ENCODE measurements at regions not wholly inside any gene's neighbourhood (a gene's known extent, or its start where the extent isn't known, plus 50 kb on each side); places are given as distances from the start of the nearest gene placed in this dataset.

DNA sequence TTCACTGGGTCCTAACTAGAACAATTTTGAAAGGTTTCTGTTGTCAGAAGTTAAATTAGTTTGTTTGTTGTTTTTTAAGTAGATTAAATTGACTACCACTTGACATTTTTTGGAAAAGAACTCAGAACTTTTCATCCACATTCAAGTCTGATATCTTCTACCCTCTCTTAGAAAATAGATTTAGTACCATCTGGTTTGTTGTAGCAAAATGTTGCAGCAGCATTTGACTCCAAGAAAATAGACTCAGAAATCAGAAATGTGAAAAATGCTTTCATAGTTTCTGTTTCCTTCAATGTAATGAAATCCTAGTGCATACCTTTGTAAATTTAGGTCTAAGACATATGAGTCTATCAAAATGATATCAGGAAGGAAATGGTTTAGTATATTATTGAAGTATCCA, 256.3 kb upstream of the CLEC14A start:
- Histone ChIP-seq H3K4me2 (ENCODE audit: unreplicated experiment) (no peak overlapping the region), H3F3A (ENCODE audit: insufficient read depth) (peaks cover 5% of the 10 kb centered on the region), H3K9me3 (ENCODE audit: low read depth) (no peaks in the 10 kb centered on the region), H2AFZ (peak overlapping the region; percentile 6; the same call in 1 of the 2 replicates), H3K9ac (no peak overlapping the region), H3K27ac (no peak overlapping the region), H3K4me1 (ENCODE audit: insufficient read depth) (peaks cover 16% of the 10 kb centered on the region; the same call in 1 of the 2 replicates), H3K9me2 (ENCODE audit: insufficient read depth) (peaks cover 4% of the 10 kb centered on the region; the same call in 1 of the 2 replicates), H4K20me1 (ENCODE audit: insufficient read depth) (no peaks in the 10 kb centered on the region), H3K27me3 (replicated peaks; ENCODE audit: insufficient read depth) (no peaks in the 10 kb centered on the region), H3K79me2 (ENCODE audit: insufficient read depth) (no peaks in the 10 kb centered on the region), H3K4me3 (no peak overlapping the region), H3K36me3 (ENCODE audit: low read depth) (no peaks in the 10 kb centered on the region)
- TF ChIP-seq EZH2 (IDR thresholded peaks at IDR 0.05; ENCODE audit: insufficient read depth, poor library complexity, severe bottlenecking) (no peak), EZH2phosphoT487 (IDR thresholded peaks at IDR 0.05; ENCODE audit: insufficient read depth, low read depth) (no peak)
- no peak for DNase-seq
- in situ Hi-C loops (cut with MboI): no loop called here

DNA sequence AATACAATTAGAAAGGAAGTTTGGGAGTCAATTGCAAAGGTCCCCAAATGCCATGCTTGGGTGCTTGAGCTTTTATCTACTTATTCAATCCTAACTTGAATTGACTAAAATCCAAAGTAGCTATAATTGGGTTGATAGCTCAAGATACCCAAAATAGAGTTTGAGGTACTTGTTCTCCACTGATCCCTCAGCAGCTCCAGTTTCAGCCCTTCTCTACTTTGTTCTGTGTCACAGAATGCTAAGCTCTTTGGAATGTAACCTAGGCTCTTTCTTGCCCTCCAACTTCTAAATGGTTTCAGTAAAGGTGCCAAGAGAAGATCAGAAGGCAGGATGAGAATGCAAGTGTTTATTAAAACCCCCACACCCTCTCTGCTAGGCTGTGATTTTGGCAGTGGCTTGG, 251.4 kb upstream of the CLEC14A start:
- no peak overlapping the region for H3K27ac ChIP-seq
- no peaks in the 10 kb centered on the region for H4K20me1 ChIP-seq (ENCODE audit: insufficient read depth)
- peaks cover 26% of the 10 kb centered on the region for H3K4me1 ChIP-seq (ENCODE audit: insufficient read depth)
- H3K4me3 ChIP-seq: no peak overlapping the region
- no peak for DNase-seq
- no peak overlapping the region for H3K4me2 ChIP-seq (ENCODE audit: unreplicated experiment)
- peaks cover 3% of the 10 kb centered on the region for H3F3A ChIP-seq (ENCODE audit: insufficient read depth)
- H3K9me3 ChIP-seq (ENCODE audit: low read depth): no peaks in the 10 kb centered on the region
- H3K27me3 ChIP-seq (replicated peaks; ENCODE audit: insufficient read depth): no peaks in the 10 kb centered on the region
- H3K9me2 ChIP-seq (ENCODE audit: insufficient read depth): peaks cover 4% of the 10 kb centered on the region; the same call in 1 of the 2 replicates
- in situ Hi-C loops (cut with MboI): no loop called here
- H3K36me3 ChIP-seq (ENCODE audit: low read depth): no peaks in the 10 kb centered on the region
- no peaks in the 10 kb centered on the region for H3K79me2 ChIP-seq (ENCODE audit: insufficient read depth)
- no peak for TF ChIP-seq EZH2 (IDR thresholded peaks at IDR 0.05; ENCODE audit: insufficient read depth, poor library complexity, severe bottlenecking)
- no peak for TF ChIP-seq EZH2phosphoT487 (IDR thresholded peaks at IDR 0.05; ENCODE audit: insufficient read depth, low read depth)
- no peak overlapping the region; the same call in 1 of the 2 replicates for H2AFZ ChIP-seq
- no peak overlapping the region for H3K9ac ChIP-seq

DNA sequence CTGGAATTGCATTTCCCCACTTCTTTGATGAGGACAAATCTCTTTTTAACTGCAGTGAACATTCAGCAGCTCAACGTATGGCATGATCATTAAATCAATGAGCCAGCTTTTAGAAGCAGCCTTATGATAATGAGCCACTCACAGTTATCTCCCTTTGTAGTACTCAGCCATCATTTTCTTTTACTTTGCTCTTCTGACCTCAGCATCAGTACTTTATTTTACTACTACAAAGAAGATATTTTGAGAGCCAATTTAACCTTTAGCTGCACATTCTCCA, 250.0 kb upstream of the CLEC14A start:
- TF ChIP-seq EZH2 (IDR thresholded peaks at IDR 0.05; ENCODE audit: insufficient read depth, poor library complexity, severe bottlenecking) (no peak), EZH2phosphoT487 (IDR thresholded peaks at IDR 0.05; ENCODE audit: insufficient read depth, low read depth) (no peak)
- Histone ChIP-seq H3K9ac (no peak overlapping the region), H3K36me3 (ENCODE audit: low read depth) (no peaks in the 10 kb centered on the region), H3K79me2 (ENCODE audit: insufficient read depth) (no peaks in the 10 kb centered on the region), H3F3A (ENCODE audit: insufficient read depth) (no peaks in the 10 kb centered on the region), H2AFZ (0 out of 2 replicates have a peak overlapping the region, but pooled peaks have one; percentile 11), H3K4me1 (ENCODE audit: insufficient read depth) (peaks cover 24% of the 10 kb centered on the region), H3K4me3 (no peak overlapping the region), H3K27me3 (replicated peaks; ENCODE audit: insufficient read depth) (no peaks in the 10 kb centered on the region), H3K9me2 (ENCODE audit: insufficient read depth) (peaks cover 4% of the 10 kb centered on the region; the same call in 1 of the 2 replicates), H4K20me1 (ENCODE audit: insufficient read depth) (no peaks in the 10 kb centered on the region), H3K27ac (no peak overlapping the region), H3K4me2 (ENCODE audit: unreplicated experiment) (no peak overlapping the region), H3K9me3 (ENCODE audit: low read depth) (no peaks in the 10 kb centered on the region)
- WGBS, 2 experiments (ENCODE audit: low coverage in 1 of 2, low lambda C conversion rate in 2 of 2, missing lambda C conversion rate in 2 of 2): 24 to 50% methylated on average over 1 of the region's 1 CpG
- in situ Hi-C loops (cut with MboI): no loop called here
- no peak for DNase-seq

DNA sequence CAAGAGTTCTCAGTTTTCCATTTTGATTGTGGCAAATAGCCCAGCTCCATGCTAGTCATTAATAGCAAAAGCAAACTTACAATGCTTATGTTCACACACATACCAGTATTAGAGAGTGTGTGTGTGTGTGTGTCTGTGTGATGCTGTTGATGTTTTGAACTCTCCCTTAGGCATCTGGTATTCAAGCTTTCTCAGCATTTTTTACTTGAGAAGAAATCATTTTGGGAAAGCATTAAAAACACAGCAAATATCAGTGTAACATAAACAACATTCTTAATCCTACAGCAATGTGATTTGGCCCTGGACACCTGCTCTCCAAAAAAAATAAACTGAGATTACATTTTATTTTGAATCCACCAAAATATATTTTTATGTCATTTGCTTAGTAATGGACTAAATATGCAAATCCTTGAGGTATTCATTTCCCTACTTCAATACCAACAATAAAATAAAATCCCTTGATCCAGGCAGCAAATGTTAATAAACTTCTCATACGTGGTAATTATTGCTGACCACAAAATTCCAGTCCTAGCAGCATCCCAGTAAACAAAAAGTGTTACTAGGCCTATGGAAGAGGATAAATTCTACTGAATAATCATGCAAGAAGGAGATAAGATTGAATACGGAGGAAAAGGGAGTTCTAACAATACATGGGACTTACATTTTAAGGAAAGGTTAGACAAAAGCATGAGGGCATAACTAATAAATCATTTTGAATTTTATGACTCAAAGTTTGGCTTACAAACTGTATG, 249.5 kb upstream of the CLEC14A start:
- Histone ChIP-seq H3K9ac (no peak overlapping the region), H3K27me3 (replicated peaks; ENCODE audit: insufficient read depth) (no peaks in the 10 kb centered on the region), H3K4me3 (no peak overlapping the region), H3K4me1 (ENCODE audit: insufficient read depth) (peaks cover 24% of the 10 kb centered on the region), H3K4me2 (ENCODE audit: unreplicated experiment) (no peak overlapping the region), H3K9me3 (ENCODE audit: low read depth) (no peaks in the 10 kb centered on the region), H2AFZ (0 out of 2 replicates have a peak overlapping the region, but pooled peaks have one; percentile 11), H3K27ac (no peak overlapping the region), H3K36me3 (ENCODE audit: low read depth) (no peaks in the 10 kb centered on the region), H4K20me1 (ENCODE audit: insufficient read depth) (no peaks in the 10 kb centered on the region), H3F3A (ENCODE audit: insufficient read depth) (no peaks in the 10 kb centered on the region), H3K79me2 (ENCODE audit: insufficient read depth) (no peaks in the 10 kb centered on the region), H3K9me2 (ENCODE audit: insufficient read depth) (peaks cover 1% of the 10 kb centered on the region; the same call in 1 of the 2 replicates)
- in situ Hi-C loops (cut with MboI): no loop called here
- DNase-seq: no peak
- TF ChIP-seq EZH2 (IDR thresholded peaks at IDR 0.05; ENCODE audit: insufficient read depth, poor library complexity, severe bottlenecking) (no peak), EZH2phosphoT487 (IDR thresholded peaks at IDR 0.05; ENCODE audit: insufficient read depth, low read depth) (no peak)
- WGBS, 2 experiments (ENCODE audit: low coverage in 1 of 2, low lambda C conversion rate in 2 of 2, missing lambda C conversion rate in 2 of 2): 48 to 50% methylated on average over 2 of the region's 2 CpGs

DNA sequence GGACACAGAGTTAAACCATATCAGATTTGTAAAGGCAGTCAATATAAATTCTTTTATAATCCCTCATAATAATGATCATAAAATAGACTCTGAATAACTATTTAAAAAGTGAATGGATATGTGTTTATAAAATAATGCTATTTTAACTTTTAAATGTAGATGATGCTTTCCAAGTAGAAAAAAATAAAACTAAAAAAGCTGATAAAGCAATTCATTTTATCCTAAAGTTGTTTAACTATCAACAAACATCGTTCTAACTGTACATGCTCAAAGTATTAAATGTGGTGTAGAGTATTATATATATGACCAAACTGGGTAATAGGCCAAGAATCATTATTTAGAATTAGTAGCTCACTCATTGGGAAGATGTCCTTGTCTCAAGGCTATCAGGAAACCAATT, 248.3 kb upstream of the CLEC14A start:
- 36 to 44% methylated on average over 1 of the region's 1 CpG for WGBS, 2 experiments (ENCODE audit: low coverage in 1 of 2, low lambda C conversion rate in 2 of 2, missing lambda C conversion rate in 2 of 2)
- H3K27me3 ChIP-seq (replicated peaks; ENCODE audit: insufficient read depth): no peaks in the 10 kb centered on the region
- H3K4me3 ChIP-seq: no peak overlapping the region
- TF ChIP-seq EZH2phosphoT487 (IDR thresholded peaks at IDR 0.05; ENCODE audit: insufficient read depth, low read depth): no peak
- TF ChIP-seq EZH2 (IDR thresholded peaks at IDR 0.05; ENCODE audit: insufficient read depth, poor library complexity, severe bottlenecking): no peak
- H3K79me2 ChIP-seq (ENCODE audit: insufficient read depth): no peaks in the 10 kb centered on the region
- peaks cover 29% of the 10 kb centered on the region for H3K4me1 ChIP-seq (ENCODE audit: insufficient read depth)
- H3K36me3 ChIP-seq (ENCODE audit: low read depth): no peaks in the 10 kb centered on the region
- no peak overlapping the region for H2AFZ ChIP-seq
- H3F3A ChIP-seq (ENCODE audit: insufficient read depth): no peaks in the 10 kb centered on the region
- H4K20me1 ChIP-seq (ENCODE audit: insufficient read depth): no peaks in the 10 kb centered on the region
- no peak overlapping the region for H3K27ac ChIP-seq
- no peaks in the 10 kb centered on the region for H3K9me2 ChIP-seq (ENCODE audit: insufficient read depth)
- in situ Hi-C loops (cut with MboI): no loop called here
- H3K9ac ChIP-seq: no peak overlapping the region
- no peaks in the 10 kb centered on the region for H3K9me3 ChIP-seq (ENCODE audit: low read depth)
- no peak overlapping the region for H3K4me2 ChIP-seq (ENCODE audit: unreplicated experiment)
- DNase-seq: no peak

All from GM23248 (cell line).